ENCODE measurements at regions not wholly inside any gene's neighbourhood (a gene's known extent, or its start where the extent isn't known, plus 50 kb on each side); places are given as distances from the start of the nearest gene placed in this dataset.

GRCh38 chr3:35523074-35523473, 116.3 kb upstream of the ARPP21 start:
- DNase-seq: no peak

- DNase-seq: no peak
Observed at GRCh38 chr3:35523838-35524237, 115.5 kb upstream of the ARPP21 start.

- no peak for DNase-seq
Observed at GRCh38 chr3:35524856-35525255, 114.5 kb upstream of the ARPP21 start.

GRCh38 chr3:35528728-35529127, 110.6 kb upstream of the ARPP21 start:
- no peak for DNase-seq

- no peak for DNase-seq
Observed at GRCh38 chr3:35529337-35529736, 110.0 kb upstream of the ARPP21 start.

GRCh38 chr3:35537265-35537664, 102.1 kb upstream of the ARPP21 start:
- no peak for DNase-seq

- no peak for DNase-seq
Observed at GRCh38 chr3:35544976-35545375, 94.3 kb upstream of the ARPP21 start.

GRCh38 chr3:35549690-35550089, 89.6 kb upstream of the ARPP21 start:
- DNase-seq: no peak

- no peak for DNase-seq
Observed at GRCh38 chr3:35562141-35562540, 77.2 kb upstream of the ARPP21 start.

- no peak for DNase-seq
Observed at GRCh38 chr3:35565048-35565447, 74.3 kb upstream of the ARPP21 start.

Data from T-helper 2 cell (primary cell).